Fibroblast of upper back skin (primary cell): ENCODE measurements at regions not wholly inside any gene's neighbourhood (a gene's known extent, or its start where the extent isn't known, plus 50 kb on each side); places are given as distances from the start of the nearest gene placed in this dataset.

Source experiments
- DNase-seq: peaks from one replicate; pipeline ENCODE4 v3.0.0-alpha.2; 2013

DNA sequence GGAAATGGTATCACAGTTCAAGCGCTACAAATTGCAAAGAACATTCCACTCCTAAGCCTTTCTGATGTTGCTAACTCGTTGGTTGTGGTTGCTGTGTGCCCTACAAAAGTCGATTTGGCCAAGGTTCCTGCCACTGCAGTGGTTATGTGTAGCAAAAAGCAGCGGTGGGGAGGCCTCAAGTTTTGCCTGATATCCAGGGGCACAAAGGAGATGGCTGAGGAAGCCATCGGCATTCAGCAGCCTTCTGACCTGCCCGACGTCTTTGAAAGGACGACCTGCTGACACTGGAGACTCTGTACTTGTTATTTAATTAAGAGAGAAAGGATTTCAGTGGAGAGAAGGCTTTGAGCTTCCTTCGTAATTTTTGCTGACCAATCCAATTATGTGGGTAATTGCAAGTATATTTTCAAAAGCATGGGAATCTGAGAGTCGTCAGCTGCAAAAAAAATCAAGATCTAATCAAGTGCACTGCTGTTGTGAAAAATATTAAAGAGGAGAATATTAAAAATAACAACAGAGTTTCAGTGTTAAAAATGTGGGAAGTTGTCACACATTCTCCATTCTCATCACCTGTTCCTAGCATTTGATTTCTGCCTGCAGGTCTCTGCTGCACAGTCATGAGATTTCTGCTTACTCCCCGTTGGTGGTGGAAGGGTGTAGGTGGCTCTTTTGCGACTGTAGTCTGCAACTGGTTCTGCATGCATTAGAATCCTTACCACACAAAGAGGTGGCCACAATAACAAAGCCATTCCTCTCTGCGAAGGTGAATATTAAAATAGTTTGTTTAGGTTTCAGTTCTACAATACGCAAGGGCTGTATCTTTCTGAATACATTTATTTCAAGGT is 319.2 kb downstream of the IRX2 start:
- no peak for DNase-seq

DNA sequence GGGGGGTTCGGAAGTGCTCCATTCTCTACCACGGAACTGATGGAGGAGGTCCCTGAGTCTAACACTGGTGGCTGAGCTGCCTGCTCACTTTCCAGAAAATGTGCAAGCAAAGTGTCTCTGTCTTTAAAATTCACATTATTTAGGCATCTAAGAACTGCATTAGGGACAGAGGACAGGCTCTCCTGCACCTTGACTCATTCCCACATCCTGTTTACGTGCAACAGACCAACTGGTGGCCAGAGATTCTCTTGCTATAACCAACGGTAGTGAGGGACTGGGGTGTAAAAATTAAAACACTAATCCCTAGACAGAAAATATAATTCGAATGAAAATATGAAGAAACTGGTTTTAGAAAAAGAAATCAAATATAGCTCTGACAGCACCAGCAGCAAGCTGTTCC is 320.9 kb downstream of the IRX2 start:
- no peak for DNase-seq

DNA sequence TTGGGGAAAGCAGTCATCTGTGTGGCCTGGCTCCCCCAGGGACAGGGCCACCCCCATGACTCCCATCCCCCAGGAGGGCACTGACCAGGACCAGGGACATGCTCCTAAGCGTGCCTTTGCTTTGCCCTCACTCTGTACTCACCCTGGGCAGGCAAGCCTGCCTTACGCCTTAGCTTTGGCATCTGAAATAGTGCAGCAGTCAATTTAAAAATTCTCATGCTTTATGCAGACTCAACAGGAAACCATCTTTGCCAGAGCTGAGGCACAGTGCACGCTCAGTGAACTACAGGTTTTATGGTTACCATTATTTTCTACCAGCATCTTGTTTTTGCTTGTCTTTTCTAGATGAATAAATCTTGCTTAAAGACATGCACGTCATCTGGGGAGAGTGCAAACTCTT is 323.5 kb downstream of the IRX2 start:
- DNase-seq = no peak

DNA sequence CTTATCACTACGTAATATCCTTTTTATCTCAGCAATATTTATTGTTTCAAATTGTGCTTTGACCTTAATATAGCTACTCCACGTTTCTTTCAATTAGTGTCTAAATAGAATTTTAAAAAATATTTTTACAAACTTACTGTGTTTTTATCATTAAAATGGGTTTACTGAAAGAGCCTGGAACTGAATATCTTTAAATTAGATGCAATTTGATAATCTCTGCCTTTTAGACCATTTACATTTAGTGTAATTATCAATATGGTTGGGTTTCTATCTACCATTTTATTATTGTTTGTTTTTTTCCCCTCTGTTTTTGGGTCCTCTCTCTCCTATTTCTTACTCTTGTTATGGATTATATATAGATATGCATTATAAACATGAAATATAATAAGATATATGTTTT is 327.8 kb downstream of the IRX2 start:
- DNase-seq = no peak

DNA sequence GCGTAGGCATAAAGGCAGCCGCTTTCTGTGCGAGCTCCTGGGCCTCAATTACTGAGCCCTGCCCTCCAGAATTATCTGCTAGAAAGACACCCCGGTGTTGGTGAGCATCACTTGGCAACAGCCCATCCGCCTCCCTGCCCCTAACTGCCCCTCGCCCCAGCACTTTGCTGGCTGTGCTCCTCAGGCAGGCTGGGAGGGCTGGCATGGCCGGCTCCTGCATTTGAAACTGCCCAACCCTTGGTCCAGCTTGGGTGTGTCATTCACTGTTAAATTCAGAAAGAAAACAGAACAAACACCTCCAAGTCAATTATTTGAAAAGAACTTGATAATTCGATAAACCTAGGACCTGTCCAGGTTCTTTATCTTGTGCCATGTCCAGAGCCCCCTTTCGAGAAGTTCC is 334.2 kb downstream of the IRX2 start:
- DNase-seq = no peak

DNA sequence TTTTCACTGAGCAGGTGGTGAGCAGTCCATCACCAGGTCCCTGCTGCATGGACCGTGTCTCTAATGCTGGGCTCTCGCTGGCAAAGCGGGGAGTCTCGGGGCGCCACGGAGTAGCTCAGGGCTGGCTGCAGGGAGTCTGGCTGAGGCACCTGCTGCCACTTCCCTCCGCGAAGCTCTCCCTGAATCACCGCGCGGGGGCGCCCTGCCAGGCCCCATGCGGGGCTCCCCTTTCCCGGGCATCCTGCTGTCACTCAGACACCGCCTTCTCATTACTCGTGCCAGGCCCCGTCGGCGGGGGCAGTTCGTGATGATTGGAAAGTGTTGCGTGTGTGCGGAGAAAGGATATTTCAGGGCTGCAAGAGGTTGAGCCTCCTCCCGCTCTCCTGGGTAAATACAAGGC is 335.8 kb downstream of the IRX2 start:
- DNase-seq = no peak

DNA sequence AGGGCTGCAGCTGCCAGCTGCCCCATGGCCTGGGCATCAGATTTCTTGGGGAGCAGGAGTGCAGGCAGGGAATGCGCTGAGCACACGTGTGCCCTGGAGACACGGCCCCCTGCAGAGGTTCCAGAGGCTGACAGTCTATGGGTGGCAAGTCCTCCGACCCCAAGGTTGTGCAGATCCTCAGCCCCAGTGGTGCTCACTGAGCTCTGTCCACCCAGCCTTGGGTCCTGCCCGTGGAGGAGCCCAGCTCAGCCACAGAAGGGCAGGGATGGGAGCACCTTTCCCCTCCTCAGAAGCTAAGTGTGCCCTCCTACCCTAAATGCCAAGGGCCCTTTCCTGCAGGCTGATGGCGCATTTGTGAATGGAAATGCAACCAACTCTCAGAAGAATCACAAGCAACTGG is 341.0 kb downstream of the IRX2 start:
- DNase-seq = no peak

DNA sequence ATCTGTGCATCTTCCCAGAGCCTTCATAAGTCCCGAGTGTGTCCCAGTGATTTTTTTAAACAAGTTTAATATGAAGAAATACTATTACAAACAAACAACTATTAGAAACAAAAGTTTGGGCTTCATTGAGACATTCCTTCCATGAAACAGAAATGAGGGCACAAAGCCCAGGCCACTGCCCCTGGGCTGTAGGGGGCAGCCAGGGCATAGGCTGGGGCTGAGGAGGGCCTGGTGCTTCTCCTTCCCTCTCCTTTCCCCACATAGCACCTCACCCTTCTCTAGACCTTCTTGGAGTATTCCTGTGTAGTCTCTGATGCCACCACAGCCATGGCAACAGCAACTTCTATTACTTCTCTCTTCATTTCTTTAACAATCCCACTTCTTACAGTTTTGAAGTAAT is 348.2 kb downstream of the IRX2 start:
- DNase-seq = no peak

DNA sequence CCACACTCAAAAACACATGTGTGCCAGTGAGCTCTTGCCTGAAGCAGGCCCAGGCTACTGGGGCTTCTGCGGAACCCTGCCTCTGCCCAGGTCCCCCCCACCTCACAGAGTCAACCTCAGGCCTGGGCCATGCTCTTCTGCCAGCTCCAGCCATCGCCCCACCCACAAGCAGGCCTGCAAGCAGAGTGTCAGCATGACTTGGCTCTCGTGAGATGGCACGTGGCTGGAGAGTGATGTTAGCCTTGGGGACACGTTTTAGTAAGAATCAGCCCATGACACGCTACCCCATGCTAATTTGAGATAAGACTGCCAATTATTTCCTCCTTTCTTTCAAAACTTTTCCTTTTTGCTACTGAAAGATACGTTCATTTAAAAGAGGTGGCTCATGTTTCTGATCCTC is 351.7 kb downstream of the IRX2 start:
- no peak for DNase-seq

DNA sequence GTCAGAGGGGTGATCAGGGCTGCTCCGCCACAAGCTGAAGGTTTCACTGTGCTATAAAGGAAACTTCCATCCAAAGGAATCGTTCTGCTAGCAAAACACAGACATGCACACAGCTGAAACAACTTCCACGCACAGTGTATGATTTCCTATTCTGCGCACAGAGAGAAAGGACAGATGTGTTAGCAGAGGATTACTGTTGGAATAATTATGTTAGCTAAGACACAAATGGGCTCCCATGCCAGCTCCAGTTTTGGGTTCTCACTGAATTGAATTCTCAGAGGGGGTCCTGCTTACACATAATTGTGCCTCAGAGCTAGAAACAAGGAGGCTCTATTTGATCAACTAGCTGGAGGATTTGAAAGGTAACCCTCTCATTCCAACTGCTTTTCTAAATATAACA is 352.4 kb downstream of the IRX2 start:
- DNase-seq = no peak

DNA sequence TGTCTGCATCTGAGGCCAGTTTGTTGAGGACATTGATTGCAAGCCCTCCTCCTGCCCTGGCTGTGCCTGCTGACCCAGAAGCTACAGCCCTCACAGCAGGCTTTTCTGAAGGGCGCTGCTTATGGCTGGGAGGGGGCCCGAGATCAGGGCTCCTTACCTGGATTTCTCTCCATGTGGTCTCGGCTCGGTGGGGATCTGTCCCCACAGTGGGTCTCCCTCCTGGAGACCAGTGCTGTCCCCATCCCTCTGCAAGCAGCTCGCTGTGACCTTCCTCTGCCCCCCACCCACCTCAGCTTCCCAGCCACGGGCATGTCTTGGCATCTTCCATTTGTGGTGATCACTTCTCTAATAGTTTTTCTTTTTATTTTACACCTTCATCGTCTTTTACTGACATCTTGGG is 357.9 kb downstream of the IRX2 start:
- no peak for DNase-seq

DNA sequence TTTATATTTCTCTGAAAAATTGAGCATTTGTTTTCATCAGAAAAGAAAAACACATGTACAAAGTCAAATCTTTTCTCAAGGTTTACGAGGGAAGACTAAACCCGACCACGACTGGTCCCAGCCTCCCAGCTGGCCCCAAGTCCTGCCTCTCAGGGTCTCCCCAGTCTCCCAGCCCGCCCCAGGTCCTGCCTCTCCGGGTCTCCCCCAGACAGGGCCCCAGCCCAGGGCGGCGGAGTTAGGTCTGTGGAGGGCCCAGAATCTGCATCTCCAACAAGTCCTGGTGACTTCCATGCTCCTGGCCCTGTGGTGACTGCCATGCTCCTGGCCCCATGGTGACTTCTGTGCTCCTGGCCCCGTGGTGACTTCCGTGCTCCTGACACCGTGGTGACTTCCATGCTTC is 359.9 kb downstream of the IRX2 start:
- no peak for DNase-seq

DNA sequence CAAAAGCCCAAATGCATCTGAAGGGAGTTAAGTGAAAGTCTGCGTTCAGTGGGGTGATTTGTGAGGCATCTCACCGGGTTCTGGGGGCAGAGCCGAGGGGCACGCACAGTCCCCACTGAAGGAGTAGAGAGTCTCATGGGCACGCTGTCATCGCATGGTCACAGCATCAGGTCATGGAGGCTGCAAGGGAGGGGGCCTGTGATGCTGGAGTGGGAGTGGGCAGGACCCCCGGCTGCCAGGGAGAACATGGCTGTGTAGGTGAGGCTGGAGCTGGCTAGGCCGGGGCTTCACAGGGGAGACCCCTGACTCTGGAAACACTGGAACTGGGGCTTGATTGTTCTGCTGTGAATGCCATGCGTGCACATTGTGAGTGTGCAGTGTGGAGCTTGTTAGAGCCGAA is 360.5 kb downstream of the IRX2 start:
- DNase-seq = no peak

DNA sequence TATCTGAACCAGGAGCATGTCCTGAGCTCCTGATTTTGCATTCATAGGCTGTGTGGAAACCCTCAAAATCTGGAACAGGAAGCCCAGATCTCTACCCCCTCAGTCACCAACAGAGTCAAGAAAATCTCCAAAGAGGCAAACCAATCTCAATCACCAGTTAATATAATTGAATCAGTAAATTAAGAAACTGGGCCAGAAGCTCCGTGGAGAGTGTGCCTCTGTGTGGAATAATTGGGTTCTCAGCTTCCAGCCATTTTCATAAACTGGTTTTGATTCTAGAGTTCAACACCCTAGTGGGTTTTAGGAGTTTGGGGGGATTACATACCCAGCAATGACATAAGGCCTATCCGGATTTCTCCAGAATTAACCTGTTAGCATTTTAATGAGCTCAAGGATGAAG is 362.9 kb downstream of the IRX2 start:
- no peak for DNase-seq

DNA sequence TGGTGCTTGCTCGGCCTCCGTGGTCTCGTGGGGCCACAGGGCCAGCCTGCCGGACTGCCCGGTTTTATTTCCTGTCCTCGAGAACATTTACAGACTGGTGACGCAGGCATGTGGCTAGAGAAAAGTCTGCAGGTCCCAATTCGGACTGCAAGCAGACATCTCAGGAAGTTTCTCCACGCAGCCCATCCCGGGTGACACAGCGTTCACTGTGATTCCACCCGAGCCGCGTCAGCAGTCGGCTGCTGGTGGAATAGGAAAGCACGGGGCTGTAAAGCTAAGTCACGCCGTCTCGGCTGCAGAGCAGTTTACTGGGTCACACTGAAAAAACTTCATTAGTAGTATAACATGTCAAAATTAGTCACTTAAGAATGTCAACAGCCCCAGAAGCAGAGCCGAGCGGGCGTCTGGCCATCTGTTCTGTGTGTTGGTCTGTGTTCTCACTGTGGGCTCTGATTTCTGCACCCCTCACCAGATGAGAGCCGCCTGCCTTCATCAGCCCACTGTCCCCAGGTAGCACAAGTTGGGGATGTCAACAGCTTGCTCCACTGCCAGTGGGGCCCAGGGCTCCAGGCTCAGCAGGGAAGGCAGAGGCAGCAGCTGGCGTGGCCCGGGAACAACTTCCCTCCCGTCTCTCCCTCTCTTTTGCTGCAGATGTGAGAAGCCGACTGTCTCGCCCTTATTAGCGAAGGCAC is 363.7 kb downstream of the IRX2 start:
- no peak for DNase-seq

DNA sequence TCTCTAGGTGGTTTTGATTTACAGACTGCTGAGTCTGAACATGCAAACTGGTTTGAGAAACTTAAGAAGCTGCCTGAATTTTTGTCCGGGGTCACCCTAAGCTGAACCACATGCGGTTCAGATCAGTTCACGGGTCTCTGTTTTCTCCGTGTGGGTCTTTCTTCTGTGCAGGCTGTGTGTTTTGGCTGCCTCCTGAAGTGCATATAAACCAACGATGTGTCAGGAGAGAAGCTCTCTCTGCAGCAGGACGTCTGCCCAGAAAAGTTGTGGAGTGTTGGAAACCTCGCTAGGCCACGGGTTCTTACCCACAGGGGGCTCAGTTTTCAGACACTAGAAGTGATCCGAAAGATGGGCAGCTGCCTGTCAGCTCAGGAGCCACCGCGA is 364.2 kb downstream of the IRX2 start:
- no peak for DNase-seq

DNA sequence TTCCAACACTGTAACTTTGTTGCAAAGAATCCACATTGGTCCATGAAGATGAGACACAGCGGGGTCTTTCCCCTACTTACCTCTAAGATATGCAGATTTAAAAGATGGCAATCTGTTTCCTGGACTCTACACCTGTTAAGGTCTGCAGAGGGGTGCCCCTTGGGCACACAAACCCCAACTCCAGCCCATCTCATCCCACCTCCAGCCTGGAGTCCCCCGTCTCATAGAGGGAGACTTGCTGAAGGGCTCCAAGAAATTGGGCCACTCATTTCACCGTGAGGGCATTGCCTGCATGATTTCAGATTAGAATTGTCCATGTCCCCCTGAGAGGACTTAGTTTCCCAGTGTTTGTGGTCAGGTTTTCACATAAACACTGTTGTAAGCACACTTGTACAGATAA is 365.7 kb downstream of the IRX2 start:
- no peak for DNase-seq

DNA sequence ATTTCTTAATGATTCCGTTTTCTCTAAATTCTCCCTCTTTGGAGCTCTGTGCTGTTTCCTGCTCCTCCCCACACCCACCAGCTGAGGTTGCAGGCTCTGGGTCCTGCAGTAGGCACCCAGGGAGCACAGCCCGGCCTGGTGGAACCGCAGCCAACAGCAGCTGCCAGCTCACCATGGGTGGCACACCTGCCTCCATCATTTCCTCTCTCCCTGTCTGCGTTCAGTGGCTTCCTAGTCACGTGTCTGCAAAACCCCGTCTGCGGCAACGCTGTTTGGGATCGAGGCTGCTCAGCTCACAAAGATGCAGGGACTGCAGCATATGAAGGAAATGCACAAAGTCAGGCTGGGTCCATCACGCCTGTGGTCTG is 367.8 kb downstream of the IRX2 start:
- no peak for DNase-seq

DNA sequence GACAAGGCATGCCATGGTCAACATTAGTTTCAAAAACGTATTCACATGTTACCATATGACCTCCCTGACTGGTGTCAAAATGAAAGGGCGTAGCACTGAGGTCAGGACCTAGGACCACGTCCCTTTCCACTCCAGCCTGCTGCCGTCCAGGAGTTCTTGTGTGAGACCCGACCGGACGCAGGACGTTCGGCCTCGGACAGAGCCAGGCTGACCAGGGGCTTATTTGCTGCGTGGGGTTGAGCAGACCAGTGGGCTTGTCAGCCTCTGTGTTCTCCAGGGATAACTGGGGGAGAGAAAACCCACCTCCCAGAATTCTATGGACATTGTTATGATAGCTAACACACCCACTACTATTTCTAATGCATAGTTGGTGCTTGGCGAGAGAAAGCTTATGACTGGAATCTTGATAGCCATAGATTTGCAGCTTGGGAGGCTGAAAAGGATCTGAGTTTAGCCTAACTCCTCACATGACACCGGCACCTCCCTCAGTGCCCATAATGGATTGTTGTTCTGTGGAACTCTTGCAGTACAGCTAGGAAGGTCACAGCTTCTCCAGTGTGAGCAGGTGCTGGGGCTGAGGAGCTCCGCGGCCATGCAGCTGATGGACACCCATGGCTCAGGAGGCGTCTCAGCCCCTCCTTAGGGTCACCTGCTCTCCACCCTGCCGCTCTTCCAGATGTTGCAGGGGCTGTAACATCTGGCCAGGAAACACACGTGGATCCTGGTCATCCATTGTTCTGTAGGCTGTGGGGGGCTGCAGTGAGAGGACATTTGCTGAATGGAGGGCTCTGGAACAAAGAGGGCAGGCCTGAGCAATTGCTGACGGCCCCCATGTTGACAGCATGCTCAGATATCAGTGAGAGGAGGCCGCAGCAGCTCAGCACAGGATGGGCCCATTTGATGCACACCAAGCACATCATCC is 368.4 kb downstream of the IRX2 start:
- DNase-seq = no peak

DNA sequence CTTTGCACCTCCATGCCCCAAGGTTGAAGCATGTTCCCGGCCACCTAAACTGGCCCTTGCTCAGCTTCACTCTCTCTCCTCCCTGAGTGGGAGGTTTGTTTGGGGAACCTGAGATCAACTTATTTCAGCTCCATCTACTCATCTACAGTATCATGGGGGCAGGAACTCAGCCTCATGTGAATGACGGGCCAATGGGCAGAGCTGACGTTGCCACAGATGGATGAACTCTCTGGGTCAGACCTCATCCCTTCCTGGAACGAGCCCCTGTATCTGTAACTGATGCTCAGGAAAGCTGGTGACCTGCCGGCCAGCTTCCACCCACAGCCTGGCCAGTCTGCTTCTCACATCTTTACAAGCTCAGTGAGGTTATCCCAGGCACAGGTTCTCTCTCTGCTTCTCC is 369.6 kb downstream of the IRX2 start:
- no peak for DNase-seq

DNA sequence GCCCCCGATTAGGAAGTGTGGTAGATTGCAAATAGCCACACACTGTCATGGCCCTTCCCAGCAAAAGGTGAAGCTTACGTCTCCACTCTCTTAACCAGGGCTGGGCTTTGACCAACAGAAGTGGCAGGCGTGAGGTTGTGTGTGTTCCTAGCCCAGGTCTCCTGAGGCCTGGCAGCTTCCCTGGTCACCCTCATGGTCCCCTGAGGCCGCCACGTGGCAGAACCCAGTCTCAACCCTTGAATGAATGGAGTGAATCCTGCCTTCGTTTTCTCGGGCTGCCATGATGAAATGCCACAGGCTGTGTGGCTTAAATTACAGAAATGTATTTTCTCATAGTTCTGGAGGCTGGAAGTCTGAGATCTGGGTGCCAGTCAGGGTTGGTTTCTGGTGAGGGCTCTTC is 370.4 kb downstream of the IRX2 start:
- DNase-seq = no peak

DNA sequence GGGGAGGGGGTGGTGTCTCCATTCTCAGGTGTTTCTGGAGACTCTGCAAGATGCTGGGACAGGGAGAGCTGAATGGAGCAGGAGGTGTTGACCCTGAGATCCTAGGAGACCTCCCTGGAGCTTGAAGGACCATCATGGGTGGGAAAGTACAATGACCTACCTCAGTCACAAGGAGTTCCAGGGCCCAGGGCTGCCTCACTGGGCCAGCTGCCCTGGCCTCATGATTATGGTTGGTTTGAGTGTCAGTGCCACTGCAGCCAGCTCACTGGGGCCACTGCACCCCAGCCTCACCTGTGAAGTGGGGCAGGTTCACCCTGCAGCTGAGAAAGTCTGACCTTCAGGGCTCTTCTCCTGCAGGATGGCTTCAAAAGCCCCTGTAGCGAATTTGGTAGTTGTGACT is 372.5 kb downstream of the IRX2 start:
- no peak for DNase-seq

DNA sequence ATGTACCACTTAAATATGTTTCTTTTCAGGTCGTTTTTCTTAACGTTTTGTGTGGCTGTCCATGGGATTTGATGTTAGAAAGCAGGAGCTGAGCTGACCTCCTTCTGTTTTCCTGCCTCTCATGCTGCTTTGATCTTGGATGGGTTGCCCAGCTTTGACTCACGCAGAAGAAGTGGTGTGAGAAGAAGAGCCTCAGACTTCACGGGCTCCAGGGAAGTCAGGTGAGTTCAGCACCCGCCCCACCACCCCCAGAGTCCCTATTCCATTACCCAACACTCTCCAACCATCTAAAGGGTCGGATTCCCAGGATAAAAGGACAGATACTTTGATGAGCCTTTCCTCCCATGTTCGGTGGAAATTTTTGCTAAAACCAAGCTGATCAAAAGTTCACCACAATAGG is 373.4 kb downstream of the IRX2 start:
- DNase-seq = no peak

DNA sequence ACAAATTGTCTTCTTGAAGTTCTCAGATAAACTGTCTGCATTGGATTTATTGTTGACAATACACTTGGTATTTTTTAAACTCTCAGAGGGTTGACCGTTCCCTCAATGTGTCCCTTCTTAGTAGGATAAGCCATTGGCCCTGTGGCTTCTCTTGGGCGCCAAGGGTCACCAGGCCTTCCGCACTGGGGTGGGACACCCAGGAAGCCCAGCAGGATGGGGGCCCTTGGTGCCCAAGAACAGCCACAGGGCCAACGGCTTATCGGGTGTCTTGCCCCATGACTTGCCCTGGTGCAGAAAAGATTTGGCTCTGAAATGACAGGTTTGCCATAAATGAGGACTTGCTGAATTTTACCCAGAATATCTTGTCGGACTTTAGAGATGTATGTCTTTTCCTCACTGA is 375.0 kb downstream of the IRX2 start:
- no peak for DNase-seq
